GM23248 (cell line): ENCODE measurements at regions not wholly inside any gene's neighbourhood (a gene's known extent, or its start where the extent isn't known, plus 50 kb on each side); places are given as distances from the start of the nearest gene placed in this dataset.
"Not testable (repeated sequence)": the region's sequence is repeated elsewhere in the genome, so short reads cannot be mapped to it uniquely, and the experiment has no call there.

Source experiments
- DNase-seq: peaks from one replicate; pipeline ENCODE4 v3.0.0-alpha.2; 2015
- H2AFZ ChIP-seq: fragments of 200-600 bp; sonication (generic); 2 replicates; pipeline ENCODE4 v1.6.1; 2016; ENCODE audit warnings: antibody characterized with exemption
- H3F3A ChIP-seq: fragments of 200-600 bp; sonication (generic); 2 replicates; pipeline ENCODE4 v1.6.1; 2016; ENCODE audit warnings: mild to moderate bottlenecking, antibody characterized with exemption, mixed run types; ENCODE audit not compliant: insufficient read depth
- H3K27ac ChIP-seq: fragments of 200-600 bp; sonication (generic); 2 replicates; pipeline ENCODE4 v1.5.1; 2016; ENCODE audit warnings: mild to moderate bottlenecking
- H3K27me3 ChIP-seq: fragments of 200-600 bp; sonication (generic); replicated peaks from 2 replicates; pipeline ENCODE4 v1.6.1; 2016; ENCODE audit warnings: mild to moderate bottlenecking; ENCODE audit not compliant: insufficient read depth
- H3K36me3 ChIP-seq: fragments of 200-600 bp; sonication (generic); 2 replicates; pipeline ENCODE4 v1.6.1; 2016; ENCODE audit warnings: low read depth, mild to moderate bottlenecking
- H3K4me1 ChIP-seq: fragments of 200-600 bp; sonication (generic); 2 replicates; pipeline ENCODE4 v1.6.1; 2016; ENCODE audit warnings: mild to moderate bottlenecking; ENCODE audit not compliant: insufficient read depth
- H3K4me2 ChIP-seq: fragments of 200-600 bp; sonication (generic); one replicate; pipeline ENCODE4 v1.6.1; 2016; ENCODE audit warnings: mild to moderate bottlenecking; ENCODE audit not compliant: unreplicated experiment
- H3K4me3 ChIP-seq: fragments of 200-600 bp; sonication (generic); 2 replicates; pipeline ENCODE4 v1.5.1; 2016; ENCODE audit warnings: mild to moderate bottlenecking
- H3K79me2 ChIP-seq: fragments of 200-600 bp; sonication (generic); 2 replicates; pipeline ENCODE4 v1.6.1; 2016; ENCODE audit warnings: mild to moderate bottlenecking; ENCODE audit not compliant: insufficient read depth
- H3K9ac ChIP-seq: fragments of 200-600 bp; sonication (generic); 2 replicates; pipeline ENCODE4 v1.6.1; 2016; ENCODE audit warnings: mild to moderate bottlenecking
- H3K9me2 ChIP-seq: fragments of 200-600 bp; sonication (generic); 2 replicates; pipeline ENCODE4 v1.6.1; 2016; ENCODE audit warnings: mixed run types, mild to moderate bottlenecking, moderate library complexity; ENCODE audit not compliant: insufficient read depth
- H3K9me3 ChIP-seq: fragments of 200-600 bp; sonication (generic); one replicate; pipeline ENCODE4 v1.6.1; 2017; ENCODE audit warnings: low read depth
- H4K20me1 ChIP-seq: fragments of 200-600 bp; sonication (generic); 2 replicates; pipeline ENCODE4 v1.6.0; 2016; ENCODE audit not compliant: insufficient read depth
- WGBS, 2 experiments: methylation state at CpG; one replicate each; pipeline ENCODE4 v1.1.6; 2015 to 2017; ENCODE audit warnings: low lambda C conversion rate in 2 of 2, low coverage in 1 of 2; ENCODE audit errors: missing lambda C conversion rate in 2 of 2; 5-methylcytosine and 5-hydroxymethylcytosine counted together
- in situ Hi-C: fragments of 300-500 bp; cut with MboI; formaldehyde crosslinking; loops from 2 replicates; pipeline ENCODE4 v1.15.0; 2020

GRCh38 chr15:20261321-20262280 is 280.0 kb downstream of the GOLGA6L6 start:
- H3K4me1 ChIP-seq, H3K27me3 ChIP-seq, H3K9me2 ChIP-seq, DNase-seq, H3K9ac ChIP-seq, H4K20me1 ChIP-seq, H3K79me2 ChIP-seq, in situ Hi-C loops, H3F3A ChIP-seq, H3K27ac ChIP-seq, H3K9me3 ChIP-seq, H3K36me3 ChIP-seq, H2AFZ ChIP-seq, H3K4me2 ChIP-seq, H3K4me3 ChIP-seq: not testable (repeated sequence)
- WGBS, 2 experiments = 31 to 35% methylated on average over 16 of the region's 16 CpGs

DNA sequence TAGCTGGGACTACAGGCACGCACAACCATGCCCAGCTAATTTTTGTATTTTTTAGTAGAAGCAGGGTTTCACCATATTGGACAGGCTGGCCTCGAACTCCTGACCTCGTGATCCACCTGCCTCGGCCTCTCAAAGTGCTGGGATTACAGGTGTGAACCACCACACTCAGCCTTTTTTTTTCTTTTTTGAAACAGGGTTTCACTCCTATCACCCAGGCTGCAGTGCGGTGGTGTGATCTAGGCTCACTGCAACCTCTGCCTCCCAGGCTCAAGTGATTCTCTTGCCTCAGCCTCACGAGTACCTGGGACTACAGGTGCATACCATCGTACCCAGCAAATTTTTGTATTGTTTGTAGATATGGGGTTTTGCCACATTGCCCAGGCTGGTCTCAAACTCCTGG is 280.9 kb downstream of the GOLGA6L6 start:
- H3K27me3 ChIP-seq, H3K79me2 ChIP-seq, H3F3A ChIP-seq, DNase-seq, in situ Hi-C loops, H3K36me3 ChIP-seq, H3K9me3 ChIP-seq, H3K9me2 ChIP-seq, H3K4me3 ChIP-seq, H3K4me2 ChIP-seq, H4K20me1 ChIP-seq, H3K9ac ChIP-seq, H2AFZ ChIP-seq, H3K4me1 ChIP-seq, H3K27ac ChIP-seq: not testable (repeated sequence)
- WGBS, 2 experiments = 36 to 37% methylated on average over 7 of the region's 7 CpGs

DNA sequence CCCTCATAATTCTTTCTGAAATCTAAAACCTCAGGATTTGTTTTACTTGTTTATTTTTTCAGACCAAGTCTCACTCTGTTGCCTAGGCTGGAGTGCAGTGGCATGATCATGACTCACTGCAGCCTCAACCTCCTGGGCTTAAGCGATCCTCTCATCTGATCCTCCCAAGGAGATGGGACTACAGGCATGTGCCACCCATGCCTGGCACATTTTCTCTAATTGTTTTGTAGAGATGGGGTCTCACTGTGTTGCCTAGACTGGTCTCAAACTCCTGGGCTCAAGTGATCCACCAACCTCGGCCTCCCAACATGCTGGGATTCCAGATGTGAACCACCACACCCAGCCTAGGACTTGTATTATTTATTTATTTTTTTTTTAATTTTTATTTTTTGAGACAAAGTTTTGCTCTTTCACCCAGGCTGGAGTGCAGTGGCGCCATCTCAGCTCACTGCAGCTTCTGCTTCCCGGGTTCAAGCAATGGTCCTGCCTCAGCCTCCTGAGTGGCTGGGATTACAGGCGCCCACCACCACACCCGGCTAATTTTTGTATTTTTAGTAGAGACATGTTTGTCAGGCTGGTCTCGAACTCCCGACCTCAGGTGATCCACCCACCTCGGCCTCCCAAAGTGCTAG is 281.9 kb downstream of the GOLGA6L6 start:
- H3K36me3 ChIP-seq, H3K4me1 ChIP-seq, H3F3A ChIP-seq, DNase-seq, H3K79me2 ChIP-seq, H3K4me3 ChIP-seq, H3K9me2 ChIP-seq, H3K9me3 ChIP-seq, H3K9ac ChIP-seq, H2AFZ ChIP-seq, in situ Hi-C loops, H3K27me3 ChIP-seq, H4K20me1 ChIP-seq, H3K4me2 ChIP-seq, H3K27ac ChIP-seq: not testable (repeated sequence)
- WGBS, 2 experiments = 29 to 39% methylated on average over 9 of the region's 9 CpGs

DNA sequence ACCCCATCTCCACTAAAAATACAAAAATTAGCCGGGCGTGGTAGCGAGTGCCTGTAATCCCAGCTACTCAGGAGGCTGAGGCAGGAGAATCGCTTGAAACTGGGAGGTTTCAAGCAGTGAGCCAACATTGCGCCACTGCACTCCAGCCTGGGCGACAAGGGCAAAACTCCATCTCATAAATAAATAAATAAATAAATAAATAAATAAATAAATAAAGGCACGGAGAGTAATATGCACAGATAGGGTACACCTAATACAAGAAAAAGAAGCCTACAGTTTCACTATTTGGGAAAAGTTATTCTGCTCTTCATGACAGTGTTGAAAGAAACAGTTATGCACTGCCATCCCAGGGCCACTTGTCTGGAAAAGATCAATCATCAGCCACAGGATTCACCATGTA is 285.2 kb downstream of the GOLGA6L6 start:
- H3K4me3 ChIP-seq, H3K36me3 ChIP-seq, H4K20me1 ChIP-seq, H3K4me1 ChIP-seq, H3K4me2 ChIP-seq, H3K9me3 ChIP-seq, H3F3A ChIP-seq, H3K9me2 ChIP-seq, DNase-seq, H2AFZ ChIP-seq, H3K27ac ChIP-seq, H3K79me2 ChIP-seq, in situ Hi-C loops, H3K27me3 ChIP-seq, H3K9ac ChIP-seq: not testable (repeated sequence)
- 57 to 64% methylated on average over 7 of the region's 7 CpGs for WGBS, 2 experiments

- H3K4me2 ChIP-seq, H3F3A ChIP-seq, H3K36me3 ChIP-seq, H4K20me1 ChIP-seq, H3K4me1 ChIP-seq, H3K79me2 ChIP-seq, DNase-seq, H3K9me2 ChIP-seq, H3K27me3 ChIP-seq, H3K9me3 ChIP-seq, H3K27ac ChIP-seq, H2AFZ ChIP-seq, H3K4me3 ChIP-seq, in situ Hi-C loops, H3K9ac ChIP-seq: not testable (repeated sequence)
- WGBS, 2 experiments = 31 to 35% methylated on average over 9 of the region's 9 CpGs
Observed at GRCh38 chr15:20255641-20256040, 286.0 kb downstream of the GOLGA6L6 start.

DNA sequence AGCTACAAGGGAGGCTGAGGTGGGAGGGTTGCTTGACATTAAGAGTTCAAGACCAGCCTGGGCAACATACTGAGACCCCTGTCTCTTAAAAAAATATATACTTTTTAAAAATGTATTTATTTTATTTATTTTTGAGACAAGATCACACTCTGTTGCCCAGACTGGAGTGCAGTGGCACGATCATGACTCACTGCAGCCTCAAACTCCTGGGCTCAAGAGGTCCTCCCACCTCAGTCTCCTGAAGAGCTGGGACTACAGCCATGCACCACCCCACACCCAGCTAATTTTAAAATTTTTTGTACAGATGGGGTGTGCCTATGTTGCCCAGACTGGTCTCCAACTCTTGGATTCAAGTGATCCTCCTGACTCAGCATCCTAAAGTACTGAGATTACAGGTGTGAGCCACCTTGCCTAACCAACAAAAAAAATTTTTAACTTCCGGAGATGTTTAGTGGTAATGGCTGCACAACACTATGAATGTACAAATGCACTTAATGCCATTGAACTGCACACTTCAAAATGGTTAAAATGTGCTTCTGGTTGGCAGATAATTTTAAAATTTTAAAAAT is 288.5 kb downstream of the GOLGA6L6 start:
- H3K9me2 ChIP-seq, H3K27ac ChIP-seq, H3K79me2 ChIP-seq, H3K36me3 ChIP-seq, H3K4me1 ChIP-seq, H3K9ac ChIP-seq, in situ Hi-C loops, H4K20me1 ChIP-seq, H3F3A ChIP-seq, H3K9me3 ChIP-seq, H2AFZ ChIP-seq, H3K27me3 ChIP-seq, H3K4me3 ChIP-seq, DNase-seq, H3K4me2 ChIP-seq: not testable (repeated sequence)
- 4 to 6% methylated on average over 2 of the region's 2 CpGs for WGBS, 2 experiments

DNA sequence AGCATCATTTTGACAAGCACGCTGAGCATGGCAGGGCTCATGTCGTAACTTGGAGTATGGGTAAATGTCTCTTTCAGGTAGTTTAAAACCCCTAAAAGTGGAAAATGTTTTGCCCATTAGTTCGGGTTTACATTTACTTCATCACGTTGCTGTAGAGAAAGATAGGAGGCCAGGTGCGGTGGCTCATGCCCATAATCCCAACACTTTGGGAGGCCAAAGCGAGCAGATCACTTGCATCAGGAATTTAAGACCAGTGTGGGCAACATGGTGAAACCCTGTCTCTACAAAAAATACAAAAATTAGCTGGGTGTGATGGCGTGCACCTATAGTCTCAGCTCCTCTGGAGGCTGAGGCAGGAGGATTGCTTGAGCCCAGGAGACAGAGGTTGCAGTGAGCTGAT is 289.6 kb downstream of the GOLGA6L6 start:
- H3K9ac ChIP-seq, in situ Hi-C loops, H3K4me3 ChIP-seq, H4K20me1 ChIP-seq, H2AFZ ChIP-seq, H3K4me1 ChIP-seq, H3F3A ChIP-seq, DNase-seq, H3K27me3 ChIP-seq, H3K9me2 ChIP-seq, H3K4me2 ChIP-seq, H3K79me2 ChIP-seq, H3K27ac ChIP-seq, H3K9me3 ChIP-seq, H3K36me3 ChIP-seq: not testable (repeated sequence)
- WGBS, 2 experiments = 33 to 37% methylated on average over 7 of the region's 7 CpGs
